OCI-LY7 (cell line): ENCODE measurements at regions not wholly inside any gene's neighbourhood (a gene's known extent, or its start where the extent isn't known, plus 50 kb on each side); places are given as distances from the start of the nearest gene placed in this dataset.

Experiments
- BruUV-seq: library from RNA; stranded (reverse); fragments of 400-500 nt; replicated peaks from 2 replicates; lab custom pipeline; 2021; lab: Mats Ljungman, UMichigan
- CTCF ChIA-PET: fragments of 300-600 bp; sonication (Branson Sonifier 250); formaldehyde crosslinking; loops from one replicate; lab custom pipeline; 2022; ENCODE audit warnings: antibody characterized with exemption; ENCODE audit not compliant: unreplicated experiment; lab: Charles Lee
- POLR2A ChIA-PET: fragments of 300-600 bp; sonication (Branson Sonifier 250); formaldehyde crosslinking; loops from one replicate; lab custom pipeline; 2022; ENCODE audit warnings: antibody characterized with exemption; lab: Charles Lee
- DNase-seq: peaks from one replicate; pipeline ENCODE4 v3.0.0-alpha.2; 2015; ENCODE audit warnings: low spot score
- H2AFZ ChIP-seq: fragments of 200-600 bp; sonication (generic), shearing (Covaris generic); 2 replicates; pipeline ENCODE4 v1.6.1; 2014; ENCODE audit warnings: mild to moderate bottlenecking, antibody characterized with exemption, low read length, moderate library complexity
- H3K27ac ChIP-seq: fragments of 200-600 bp; sonication (generic); 2 replicates; pipeline ENCODE4 v1.5.1; 2014; ENCODE audit warnings: mixed run types, low read depth, mild to moderate bottlenecking, moderate library complexity, low read length, inconsistent platforms; ENCODE audit not compliant: poor library complexity, severe bottlenecking
- H3K36me3 ChIP-seq: fragments of 200-600 bp; sonication (generic); 2 replicates; pipeline ENCODE4 v1.6.1; 2014; ENCODE audit warnings: mild to moderate bottlenecking, antibody characterized with exemption, low read length, moderate library complexity, mixed read lengths; ENCODE audit not compliant: insufficient read depth
- H3K4me1 ChIP-seq: fragments of 200-600 bp; sonication (generic); 2 replicates; pipeline ENCODE4 v1.5.1; 2014; ENCODE audit warnings: mild to moderate bottlenecking, low read length; ENCODE audit not compliant: insufficient read depth, poor library complexity, severe bottlenecking
- H3K4me2 ChIP-seq: fragments of 200-600 bp; sonication (generic); 2 replicates; pipeline ENCODE4 v1.6.1; 2014; ENCODE audit warnings: mild to moderate bottlenecking, low read length
- H3K4me3 ChIP-seq: fragments of 200-600 bp; sonication (generic); 2 replicates; pipeline ENCODE4 v1.5.1; 2014; ENCODE audit warnings: mild to moderate bottlenecking, low read depth, low read length; ENCODE audit not compliant: poor library complexity, severe bottlenecking
- H3K79me2 ChIP-seq: fragments of 200-600 bp; sonication (generic); 2 replicates; pipeline ENCODE4 v1.6.1; 2016; ENCODE audit warnings: low read depth, mild to moderate bottlenecking, low read length, moderate library complexity, mixed read lengths; ENCODE audit not compliant: insufficient read depth
- H3K9me2 ChIP-seq: fragments of 200-600 bp; sonication (generic); 2 replicates; pipeline ENCODE4 v1.6.1; 2016; ENCODE audit warnings: mild to moderate bottlenecking, low read length, mixed read lengths; ENCODE audit not compliant: insufficient read depth
- H3K9me3 ChIP-seq: fragments of 200-600 bp; sonication (generic); 2 replicates; pipeline ENCODE4 v1.6.1; 2014; ENCODE audit warnings: mild to moderate bottlenecking, mixed run types, low read length, mixed read lengths
- H4K20me1 ChIP-seq: fragments of 200-600 bp; sonication (generic); 2 replicates; pipeline ENCODE4 v1.6.1; 2014; ENCODE audit warnings: mild to moderate bottlenecking, antibody characterized with exemption, low read length, moderate library complexity, mixed read lengths; ENCODE audit not compliant: insufficient read depth
- EZH2phosphoT487 ChIP-seq: fragments of 200-600 bp; sonication (generic); IDR thresholded peaks from 2 replicates; pipeline ENCODE4 v1.6.1; 2018; ENCODE audit warnings: low read depth, borderline replicate concordance, mild to moderate bottlenecking, mixed run types, antibody characterized with exemption, low read length, moderate library complexity, mixed read lengths
- intact Hi-C: fragments of 100-400 bp; cut with micrococcal nuclease; formaldehyde crosslinking; loops from one replicate; pipeline ENCODE4 v1.10.0; 2022; ENCODE audit not compliant: unreplicated experiment
- TF ChIP-seq, protein P1 (sequence below): fragments of 200-600 bp; sonication (generic); conservative IDR thresholded peaks from 2 replicates; pipeline ENCODE4 v1.5.1; 2014; ENCODE audit warnings: mild to moderate bottlenecking, antibody characterized with exemption, low read length, moderate library complexity, mixed read lengths

DNA sequence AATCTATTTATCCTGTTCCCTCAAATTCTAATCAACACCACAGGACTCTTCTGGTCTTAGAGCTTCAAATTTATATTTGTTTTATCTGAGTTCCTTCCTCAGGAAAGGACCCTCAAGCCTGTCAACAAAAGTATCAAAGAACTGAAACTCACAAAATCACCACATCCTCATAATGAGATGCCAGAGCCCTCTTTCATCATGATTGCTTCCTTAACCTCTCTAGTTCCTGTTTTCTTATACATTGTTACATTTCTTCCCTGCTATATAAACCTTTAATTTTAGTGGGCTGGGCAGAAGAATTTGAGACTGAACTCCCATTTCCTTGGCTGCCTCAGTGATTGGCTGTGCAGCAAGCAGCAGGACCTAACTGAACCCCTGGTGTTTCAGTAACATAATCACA lies 189.7 kb downstream of the ZNF248 start:
- intact Hi-C loops: no loop called here

DNA sequence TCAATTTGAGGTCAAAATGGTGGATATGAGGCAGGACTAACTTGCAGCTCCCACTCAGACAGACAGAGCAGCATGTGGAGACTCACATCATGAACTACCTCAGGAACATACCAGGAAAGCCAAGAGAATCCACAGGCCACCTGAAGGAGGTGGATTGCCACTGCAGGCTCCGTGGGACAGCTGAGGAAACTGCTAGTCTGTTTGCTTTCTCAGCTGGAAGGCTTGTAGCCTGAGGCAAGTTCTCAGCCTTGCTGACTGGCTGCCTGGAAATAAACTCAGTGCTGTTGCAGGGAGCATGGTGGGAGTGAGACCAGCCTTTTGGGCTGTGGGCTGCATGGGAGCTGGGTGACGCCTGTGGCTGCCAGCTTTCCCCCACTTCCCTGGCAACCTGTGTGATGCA lies 202.9 kb downstream of the ZNF248 start:
- DNase-seq: no peak
- Histone ChIP-seq H3K4me1 (no peaks in the 10 kb centered on the region), H3K27ac (no peak overlapping the region), H3K36me3 (no peaks in the 10 kb centered on the region), H3K9me2 (no peaks in the 10 kb centered on the region), H3K9me3 (no peaks in the 10 kb centered on the region), H4K20me1 (no peaks in the 10 kb centered on the region), H3K4me2 (no peak overlapping the region), H2AFZ (no peak overlapping the region), H3K4me3 (no peak overlapping the region), H3K79me2 (no peaks in the 10 kb centered on the region)
- POLR2A ChIA-PET: no interaction called here
- BruUV-seq: no TSS peak
- intact Hi-C loops: loop anchor here (10.0 kb wide), 1 partner anchor 60 kb away; no protein-coding TSS in a partner anchor
- CTCF ChIA-PET: no interaction called here
- TF ChIP-seq, protein P1, sequence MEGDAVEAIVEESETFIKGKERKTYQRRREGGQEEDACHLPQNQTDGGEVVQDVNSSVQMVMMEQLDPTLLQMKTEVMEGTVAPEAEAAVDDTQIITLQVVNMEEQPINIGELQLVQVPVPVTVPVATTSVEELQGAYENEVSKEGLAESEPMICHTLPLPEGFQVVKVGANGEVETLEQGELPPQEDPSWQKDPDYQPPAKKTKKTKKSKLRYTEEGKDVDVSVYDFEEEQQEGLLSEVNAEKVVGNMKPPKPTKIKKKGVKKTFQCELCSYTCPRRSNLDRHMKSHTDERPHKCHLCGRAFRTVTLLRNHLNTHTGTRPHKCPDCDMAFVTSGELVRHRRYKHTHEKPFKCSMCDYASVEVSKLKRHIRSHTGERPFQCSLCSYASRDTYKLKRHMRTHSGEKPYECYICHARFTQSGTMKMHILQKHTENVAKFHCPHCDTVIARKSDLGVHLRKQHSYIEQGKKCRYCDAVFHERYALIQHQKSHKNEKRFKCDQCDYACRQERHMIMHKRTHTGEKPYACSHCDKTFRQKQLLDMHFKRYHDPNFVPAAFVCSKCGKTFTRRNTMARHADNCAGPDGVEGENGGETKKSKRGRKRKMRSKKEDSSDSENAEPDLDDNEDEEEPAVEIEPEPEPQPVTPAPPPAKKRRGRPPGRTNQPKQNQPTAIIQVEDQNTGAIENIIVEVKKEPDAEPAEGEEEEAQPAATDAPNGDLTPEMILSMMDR: no peak
- no peak for TF ChIP-seq EZH2phosphoT487

More for the DNA sequence above, 189.7 kb downstream of the ZNF248 start:
- no peaks in the 10 kb centered on the region for H3K79me2 ChIP-seq
- H3K27ac ChIP-seq: no peak overlapping the region
- no peaks in the 10 kb centered on the region for H3K4me1 ChIP-seq
- ChIA-PET POLR2A (interaction anchor here (1.2 kb wide), 1 partner anchor 8 kb away, joined by 3 read pairs; no protein-coding TSS in a partner anchor), CTCF (no interaction called here)
- H3K9me2 ChIP-seq: no peaks in the 10 kb centered on the region
- no peaks in the 10 kb centered on the region for H3K9me3 ChIP-seq
- H2AFZ ChIP-seq: no peak overlapping the region
- TF ChIP-seq, protein P1: no peak
- no peak for TF ChIP-seq EZH2phosphoT487
- no peak overlapping the region for H3K4me2 ChIP-seq
- peak; percentile 13 for DNase-seq
- no TSS peak for BruUV-seq
- no peaks in the 10 kb centered on the region for H4K20me1 ChIP-seq
- H3K36me3 ChIP-seq: no peaks in the 10 kb centered on the region
- H3K4me3 ChIP-seq: no peak overlapping the region

DNA sequence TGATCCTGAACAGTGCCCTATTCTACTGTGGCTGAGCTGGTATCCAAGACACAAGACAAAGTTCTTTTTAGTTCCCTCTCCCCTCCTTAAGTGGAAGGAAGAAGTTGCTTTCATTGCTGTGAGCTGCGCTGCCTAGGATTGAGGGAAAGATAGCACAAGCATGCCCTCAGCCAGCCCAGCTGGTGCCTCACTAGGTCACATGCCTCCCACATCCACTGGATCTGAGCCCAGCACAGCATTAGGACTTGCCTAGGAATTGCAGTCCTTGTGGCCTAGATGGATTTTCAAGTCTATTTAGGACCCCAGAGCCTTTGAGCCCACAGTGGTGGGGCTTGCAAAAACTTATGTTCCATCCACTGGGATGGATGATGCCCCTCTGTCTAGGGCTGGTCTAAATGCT lies 214.2 kb downstream of the ZNF248 start:
- ChIA-PET CTCF (no interaction called here), POLR2A (no interaction called here)
- H3K4me1 ChIP-seq: no peaks in the 10 kb centered on the region
- DNase-seq: no peak
- H3K9me3 ChIP-seq: no peaks in the 10 kb centered on the region
- no peaks in the 10 kb centered on the region for H4K20me1 ChIP-seq
- H3K79me2 ChIP-seq: no peaks in the 10 kb centered on the region
- no TSS peak for BruUV-seq
- intact Hi-C loops: no loop called here
- no peak overlapping the region for H3K4me2 ChIP-seq
- H3K36me3 ChIP-seq: no peaks in the 10 kb centered on the region
- TF ChIP-seq, protein P1: no peak
- no peak for TF ChIP-seq EZH2phosphoT487
- H3K9me2 ChIP-seq: no peaks in the 10 kb centered on the region
- H2AFZ ChIP-seq: no peak overlapping the region
- no peak overlapping the region for H3K4me3 ChIP-seq
- H3K27ac ChIP-seq: no peak overlapping the region
